ENCODE measurements at regions not wholly inside any gene's neighbourhood (a gene's known extent, or its start where the extent isn't known, plus 50 kb on each side); places are given as distances from the start of the nearest gene placed in this dataset.

DNA sequence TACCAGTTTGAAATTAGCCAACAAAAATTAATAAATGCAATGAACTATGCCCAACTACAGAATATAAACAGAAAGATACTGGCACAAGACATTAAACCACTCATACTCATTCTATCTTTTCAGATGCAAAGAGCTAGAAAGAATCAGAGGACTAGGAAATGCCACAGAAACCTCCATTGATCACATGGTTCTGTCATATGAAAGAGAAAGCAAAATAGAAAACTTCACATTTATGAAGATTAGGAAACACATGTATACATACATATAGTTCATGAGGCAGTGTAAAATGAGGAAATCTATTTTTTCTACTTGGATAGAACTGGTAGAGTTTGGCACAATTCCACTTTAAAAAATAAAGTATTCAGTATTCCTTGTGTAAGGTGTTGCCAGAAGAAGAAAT lies 275.1 kb upstream of the PTGER4 start:
- TF ChIP-seq, protein P1, sequence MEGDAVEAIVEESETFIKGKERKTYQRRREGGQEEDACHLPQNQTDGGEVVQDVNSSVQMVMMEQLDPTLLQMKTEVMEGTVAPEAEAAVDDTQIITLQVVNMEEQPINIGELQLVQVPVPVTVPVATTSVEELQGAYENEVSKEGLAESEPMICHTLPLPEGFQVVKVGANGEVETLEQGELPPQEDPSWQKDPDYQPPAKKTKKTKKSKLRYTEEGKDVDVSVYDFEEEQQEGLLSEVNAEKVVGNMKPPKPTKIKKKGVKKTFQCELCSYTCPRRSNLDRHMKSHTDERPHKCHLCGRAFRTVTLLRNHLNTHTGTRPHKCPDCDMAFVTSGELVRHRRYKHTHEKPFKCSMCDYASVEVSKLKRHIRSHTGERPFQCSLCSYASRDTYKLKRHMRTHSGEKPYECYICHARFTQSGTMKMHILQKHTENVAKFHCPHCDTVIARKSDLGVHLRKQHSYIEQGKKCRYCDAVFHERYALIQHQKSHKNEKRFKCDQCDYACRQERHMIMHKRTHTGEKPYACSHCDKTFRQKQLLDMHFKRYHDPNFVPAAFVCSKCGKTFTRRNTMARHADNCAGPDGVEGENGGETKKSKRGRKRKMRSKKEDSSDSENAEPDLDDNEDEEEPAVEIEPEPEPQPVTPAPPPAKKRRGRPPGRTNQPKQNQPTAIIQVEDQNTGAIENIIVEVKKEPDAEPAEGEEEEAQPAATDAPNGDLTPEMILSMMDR (IDR thresholded peaks at IDR 0.05; ENCODE audit: insufficient read depth, low read length, severe bottlenecking): no peak
- Histone ChIP-seq H3K27me3 (ENCODE audit: control insufficient read depth, insufficient read depth, low read length) (no peaks in the 10 kb centered on the region), H3K4me3 (ENCODE audit: low read depth, low read length) (no peak overlapping the region), H3K36me3 (ENCODE audit: control insufficient read depth, insufficient read depth, low read length) (no peaks in the 10 kb centered on the region)
- FAIRE-seq (no peak), DNase-seq (ENCODE audit: low read depth) (no peak)

DNA sequence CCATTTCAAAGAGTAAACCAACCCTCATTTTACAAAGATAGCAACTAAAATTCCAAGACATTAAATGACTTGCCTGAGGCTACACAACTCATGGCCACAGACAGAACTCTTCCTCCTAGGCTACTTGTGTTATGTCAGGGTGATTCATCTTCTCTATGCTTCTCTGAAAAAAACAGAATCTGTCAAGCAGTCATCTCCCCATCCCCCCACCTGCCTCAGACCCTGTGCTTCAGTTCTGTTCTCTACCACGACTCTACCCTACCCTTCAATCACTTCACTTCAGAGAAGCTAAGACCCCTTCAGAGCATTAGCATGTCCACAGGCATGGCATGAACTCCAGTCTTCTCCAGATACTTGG lies 277.7 kb upstream of the PTGER4 start:
- Histone ChIP-seq H3K36me3 (ENCODE audit: control insufficient read depth, insufficient read depth, low read length) (no peaks in the 10 kb centered on the region), H3K4me3 (ENCODE audit: low read depth, low read length) (no peak overlapping the region), H3K27me3 (ENCODE audit: control insufficient read depth, insufficient read depth, low read length) (no peaks in the 10 kb centered on the region)
- DNase-seq (ENCODE audit: low read depth) (peak; percentile 86), FAIRE-seq (peak; percentile 62)
- TF ChIP-seq, protein P1 (IDR thresholded peaks at IDR 0.05; ENCODE audit: insufficient read depth, low read length, severe bottlenecking): no peak

- FAIRE-seq (no peak), DNase-seq (ENCODE audit: low read depth) (no peak)
- TF ChIP-seq, protein P1 (IDR thresholded peaks at IDR 0.05; ENCODE audit: insufficient read depth, low read length, severe bottlenecking): no peak
Measured at GRCh38 chr5:40401284-40402006, 278.3 kb upstream of the PTGER4 start.

DNA sequence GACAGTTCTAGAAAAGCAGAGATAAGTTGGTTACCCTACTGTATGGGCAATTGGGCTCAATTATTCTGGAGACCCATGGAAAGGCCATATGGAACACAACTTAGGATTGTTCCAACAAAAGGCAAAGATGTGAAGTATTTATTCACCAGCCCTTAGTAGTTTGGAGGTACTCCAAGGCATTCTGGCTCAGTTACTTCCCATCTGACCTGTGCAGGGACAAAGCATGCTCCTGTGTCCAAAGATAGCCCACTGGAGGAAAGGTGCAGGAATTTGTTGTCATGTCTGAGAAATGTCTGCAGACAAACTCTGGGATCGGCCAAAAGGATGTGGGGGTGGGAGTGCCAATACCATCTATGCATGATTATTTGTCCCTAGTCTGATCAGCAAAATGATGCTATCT lies 279.5 kb upstream of the PTGER4 start:
- Histone ChIP-seq H3K36me3 (ENCODE audit: control insufficient read depth, insufficient read depth, low read length) (no peaks in the 10 kb centered on the region), H3K27me3 (ENCODE audit: control insufficient read depth, insufficient read depth, low read length) (no peaks in the 10 kb centered on the region), H3K4me3 (ENCODE audit: low read depth, low read length) (no peak overlapping the region)
- TF ChIP-seq, protein P1 (IDR thresholded peaks at IDR 0.05; ENCODE audit: insufficient read depth, low read length, severe bottlenecking): no peak
- FAIRE-seq (no peak), DNase-seq (ENCODE audit: low read depth) (no peak)

More at GRCh38 chr5:40401284-40402006, 278.3 kb upstream of the PTGER4 start:
- H3K27me3 ChIP-seq (ENCODE audit: control insufficient read depth, insufficient read depth, low read length): no peaks in the 10 kb centered on the region
- no peaks in the 10 kb centered on the region for H3K36me3 ChIP-seq (ENCODE audit: control insufficient read depth, insufficient read depth, low read length)
- H3K4me3 ChIP-seq (ENCODE audit: low read depth, low read length): no peak overlapping the region

DNA sequence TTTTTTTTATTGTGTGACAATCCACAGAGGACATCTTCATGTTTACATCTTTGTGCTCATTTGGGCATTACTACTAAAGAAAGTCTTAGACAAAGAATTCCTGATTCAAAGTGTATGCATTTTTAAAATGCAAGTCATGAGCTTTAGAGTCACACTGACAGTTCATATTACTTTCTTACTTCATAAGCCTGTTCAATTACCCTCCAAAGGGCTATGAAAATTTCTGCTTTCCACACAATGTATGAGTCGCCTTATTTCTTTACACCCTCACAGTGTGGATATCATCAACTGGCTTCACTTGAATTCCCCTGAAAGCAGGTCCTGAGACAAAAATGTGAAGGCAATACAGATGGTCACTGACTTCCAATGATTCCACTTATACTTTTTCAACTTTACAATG lies 280.4 kb upstream of the PTGER4 start:
- H3K4me3 ChIP-seq (ENCODE audit: low read depth, low read length): no peak overlapping the region
- TF ChIP-seq, protein P1 (IDR thresholded peaks at IDR 0.05; ENCODE audit: insufficient read depth, low read length, severe bottlenecking): no peak
- H3K27me3 ChIP-seq (ENCODE audit: control insufficient read depth, insufficient read depth, low read length): no peaks in the 10 kb centered on the region
- no peak for FAIRE-seq
- no peaks in the 10 kb centered on the region for H3K36me3 ChIP-seq (ENCODE audit: control insufficient read depth, insufficient read depth, low read length)
- peak; percentile 59 for DNase-seq (ENCODE audit: low read depth)

DNA sequence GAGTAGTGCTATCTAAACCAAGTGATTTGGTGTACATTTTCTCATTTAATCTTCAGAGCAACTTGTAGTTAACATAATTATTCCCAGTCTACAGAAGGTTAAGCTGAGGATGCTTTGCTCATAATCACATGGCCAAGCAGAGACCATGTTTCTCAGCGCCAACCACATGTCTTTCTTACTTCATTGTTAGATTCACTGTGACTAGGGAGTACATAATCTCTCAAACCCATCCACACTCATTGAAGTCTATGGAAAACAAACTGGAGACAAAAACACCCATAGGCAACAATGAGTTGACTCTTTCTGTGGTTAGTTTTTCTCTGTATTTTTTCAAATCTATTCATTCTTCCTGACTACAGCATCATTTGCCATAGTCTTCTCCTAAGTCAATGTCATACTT lies 281.7 kb upstream of the PTGER4 start:
- FAIRE-seq (no peak), DNase-seq (ENCODE audit: low read depth) (no peak)
- TF ChIP-seq, protein P1 (IDR thresholded peaks at IDR 0.05; ENCODE audit: insufficient read depth, low read length, severe bottlenecking): no peak

More for the DNA sequence above, 281.7 kb upstream of the PTGER4 start:
- H3K27me3 ChIP-seq (ENCODE audit: control insufficient read depth, insufficient read depth, low read length): no peaks in the 10 kb centered on the region
- H3K36me3 ChIP-seq (ENCODE audit: control insufficient read depth, insufficient read depth, low read length): no peaks in the 10 kb centered on the region
- no peak overlapping the region for H3K4me3 ChIP-seq (ENCODE audit: low read depth, low read length)

Measured in bronchial epithelial cell (primary cell).